CD4-positive, alpha-beta T cell (primary cell): ENCODE measurements at regions not wholly inside any gene's neighbourhood (a gene's known extent, or its start where the extent isn't known, plus 50 kb on each side); places are given as distances from the start of the nearest gene placed in this dataset.

Source experiments
- ATAC-seq: fragments of 200-7000 bp; cut with Tn5 transposase; one replicate; pipeline ENCODE4 v1.10.0; 2022; ENCODE audit warnings: mild to moderate bottlenecking; ENCODE audit not compliant: poor library complexity
- CTCF ChIA-PET: fragments of 350-600 bp; sonication (Branson Sonifier 250); formaldehyde crosslinking; loops from one replicate; lab custom pipeline; 2021; ENCODE audit warnings: antibody characterized with exemption, inconsistent platforms; lab: Charles Lee
- POLR2A ChIA-PET: fragments of 350-600 bp; sonication (Branson Sonifier 250); formaldehyde crosslinking; loops from one replicate; lab custom pipeline; 2021; ENCODE audit warnings: antibody characterized with exemption, inconsistent platforms; lab: Charles Lee
- DNase-seq, 14 experiments: peaks; one replicate each; pipeline ENCODE4 v3.0.0-alpha.2; 2013 to 2020; ENCODE audit warnings: mixed read lengths in 2 of 14
- H3K27ac ChIP-seq, 2 donors: one replicate each; pipeline versions ENCODE4 v1.5.1 to v1.7.0; 2013; ENCODE audit warnings: low read length in 2 of 2, low read depth in 1 of 2, mild to moderate bottlenecking in 1 of 2
- H3K27me3 ChIP-seq, 2 experiments: 1 replicate in 1 of 2; 2 replicates in 1 of 2; pipeline versions ENCODE4 v1.6.1 to v1.7.0; 2013; ENCODE audit warnings: low read length in 2 of 2, control low read depth in 1 of 2, mild to moderate bottlenecking in 1 of 2, moderate library complexity in 1 of 2; ENCODE audit not compliant: insufficient read depth in 2 of 2, control insufficient read depth in 1 of 2
- H3K36me3 ChIP-seq: one replicate; pipeline ENCODE4 v1.6.1; 2013; ENCODE audit warnings: low read length, control low read depth; ENCODE audit not compliant: insufficient read depth
- H3K4me1 ChIP-seq: one replicate; pipeline ENCODE4 v1.6.1; 2013; ENCODE audit warnings: low read length, control low read depth; ENCODE audit not compliant: insufficient read depth
- H3K4me3 ChIP-seq: one replicate; pipeline ENCODE4 v1.5.1; 2013; ENCODE audit warnings: mild to moderate bottlenecking, low read length, moderate library complexity
- H3K9me3 ChIP-seq, 2 experiments: 1 replicate in 1 of 2; 2 replicates in 1 of 2; pipeline versions ENCODE4 v1.6.1 to v1.7.0; 2013; ENCODE audit warnings: low read length in 2 of 2, mild to moderate bottlenecking in 2 of 2, control low read depth in 1 of 2, moderate library complexity in 1 of 2; ENCODE audit not compliant: control insufficient read depth in 1 of 2, insufficient read depth in 1 of 2
- H3K27ac Mint-ChIP-seq: one replicate; pipeline ENCODE4 v1.8.0; 2020; ENCODE audit warnings: mixed read lengths
- H3K27me3 Mint-ChIP-seq: one replicate; pipeline ENCODE4 v1.8.0; 2021; ENCODE audit warnings: mixed read lengths
- H3K36me3 Mint-ChIP-seq: one replicate; pipeline ENCODE4 v1.8.0; 2021; ENCODE audit warnings: low read depth, mixed read lengths
- H3K4me1 Mint-ChIP-seq: one replicate; pipeline ENCODE4 v1.8.0; 2021; ENCODE audit warnings: low read depth, mixed read lengths
- H3K4me3 Mint-ChIP-seq: one replicate; pipeline ENCODE4 v1.8.0; 2020; ENCODE audit warnings: mild to moderate bottlenecking, mixed read lengths
- H3K9me3 Mint-ChIP-seq: one replicate; pipeline ENCODE4 v1.8.0; 2020; ENCODE audit warnings: mixed read lengths
- CTCF ChIP-seq: fragments of 200-600 bp; IDR thresholded peaks from one replicate; pipeline ENCODE4 v1.8.0; 2022; ENCODE audit warnings: antibody characterized with exemption, mild to moderate bottlenecking
- intact Hi-C, 2 experiments: fragments of 100-400 bp; cut with DNase I in 1 of 2; cut with micrococcal nuclease in 1 of 2; formaldehyde crosslinking; loops; one replicate each; pipeline versions ENCODE4 v1.15.1 to v1.9.0; 2023 to 2025; cut with DNase I, micrococcal nuclease

DNA sequence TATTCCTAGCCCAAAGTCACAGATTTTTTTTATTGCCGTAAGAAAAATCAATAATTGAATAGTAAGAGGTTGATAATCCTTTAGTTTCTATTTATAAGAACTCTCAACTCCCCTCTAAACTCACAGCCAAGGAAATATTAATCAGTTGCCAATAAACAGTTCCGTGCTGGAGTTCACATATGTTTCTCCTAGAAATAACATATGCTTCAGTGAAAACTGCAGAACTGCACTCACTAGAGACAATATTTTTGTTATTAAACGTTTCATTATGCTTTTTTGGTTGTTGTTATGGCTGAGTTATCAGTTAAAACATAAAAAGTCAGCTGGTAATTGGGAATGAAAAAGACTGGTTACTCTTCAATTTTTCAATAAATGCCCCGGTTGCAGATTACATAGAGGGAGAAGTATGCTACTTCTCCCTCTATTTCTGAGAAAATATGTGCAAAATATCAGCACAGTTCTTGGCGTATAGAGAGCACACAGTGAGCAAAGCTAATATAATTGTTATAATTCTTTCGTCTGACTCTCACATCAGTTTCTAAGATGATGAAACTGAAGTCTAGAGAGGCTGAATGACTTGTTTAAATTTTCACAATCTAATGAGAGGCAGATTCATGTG, 781.2 kb upstream of the GRM7 start:
- Histone ChIP-seq H3K27ac (no peak overlapping the region), H3K4me1 (no peaks in the 10 kb centered on the region), H3K36me3 (no peaks in the 10 kb centered on the region), H3K4me3 (no peak overlapping the region), H3K27me3 (no peaks in the 10 kb centered on the region), H3K9me3 (peaks cover 0 to 6% of the 10 kb centered on the region in 2 experiments)
- ATAC-seq: no peak
- Mint-ChIP-seq H3K4me3 (no peak overlapping the region), H3K36me3 (no peaks in the 10 kb centered on the region), H3K27ac (no peak overlapping the region), H3K27me3 (no peaks in the 10 kb centered on the region), H3K9me3 (peaks cover 10% of the 10 kb centered on the region), H3K4me1 (no peaks in the 10 kb centered on the region)
- ChIA-PET POLR2A (no interaction called here), CTCF (no interaction called here)
- intact Hi-C loops: no loop called here
- DNase-seq: no peak
- TF ChIP-seq CTCF: no peak

DNA sequence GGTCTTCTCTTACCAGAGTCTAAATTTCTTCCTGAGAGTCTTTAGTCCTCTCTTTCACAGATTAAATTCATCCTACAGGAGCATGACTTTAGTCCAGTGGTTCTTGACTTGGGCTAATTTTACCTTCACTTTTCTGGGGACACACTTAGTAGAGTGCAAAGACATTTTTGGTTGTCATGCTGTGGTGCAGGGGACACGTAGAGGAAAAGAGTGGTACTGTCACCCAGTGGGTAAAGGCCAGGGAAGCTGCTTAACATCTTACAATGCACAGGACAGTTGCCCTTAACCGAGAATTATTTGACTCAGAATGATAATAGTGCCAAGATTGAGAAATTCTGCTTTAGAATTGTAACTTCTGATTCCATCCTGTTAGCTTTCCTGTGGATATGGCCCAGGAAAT, 772.5 kb upstream of the GRM7 start:
- ATAC-seq: no peak
- intact Hi-C loops: no loop called here
- TF ChIP-seq CTCF: no peak
- Mint-ChIP-seq H3K4me3 (no peak overlapping the region), H3K9me3 (peaks cover 2% of the 10 kb centered on the region), H3K27me3 (no peaks in the 10 kb centered on the region), H3K36me3 (no peaks in the 10 kb centered on the region), H3K27ac (no peak overlapping the region), H3K4me1 (no peaks in the 10 kb centered on the region)
- CTCF ChIA-PET: no interaction called here
- Histone ChIP-seq H3K9me3 (peaks cover 0 to 8% of the 10 kb centered on the region in 2 experiments), H3K27me3 (no peaks in the 10 kb centered on the region), H3K27ac (no peak overlapping the region), H3K4me3 (no peak overlapping the region), H3K36me3 (no peaks in the 10 kb centered on the region), H3K4me1 (no peaks in the 10 kb centered on the region)
- POLR2A ChIA-PET: no interaction called here
- no peak for DNase-seq

GRCh38 chr3:6089780-6090179, 771.1 kb upstream of the GRM7 start:
- Mint-ChIP-seq H3K36me3 (no peaks in the 10 kb centered on the region), H3K27me3 (no peaks in the 10 kb centered on the region), H3K4me3 (no peak overlapping the region), H3K27ac (no peak overlapping the region), H3K4me1 (no peaks in the 10 kb centered on the region), H3K9me3 (peaks cover 2% of the 10 kb centered on the region)
- ATAC-seq: no peak
- ChIA-PET CTCF (no interaction called here), POLR2A (no interaction called here)
- no peak overlapping the region for H3K4me3 ChIP-seq
- no peaks in the 10 kb centered on the region for H3K4me1 ChIP-seq
- H3K36me3 ChIP-seq: no peaks in the 10 kb centered on the region
- H3K27me3 ChIP-seq: no peaks in the 10 kb centered on the region
- intact Hi-C loops: no loop called here
- TF ChIP-seq CTCF: no peak
- no peak for DNase-seq
- no peak overlapping the region for H3K27ac ChIP-seq
- peaks cover 0 to 8% of the 10 kb centered on the region in 2 experiments for H3K9me3 ChIP-seq
